HG02973 (cell line): ENCODE measurements at regions not wholly inside any gene's neighbourhood (a gene's known extent, or its start where the extent isn't known, plus 50 kb on each side); places are given as distances from the start of the nearest gene placed in this dataset.

Experiments used
- ATAC-seq: cut with Tn5 transposase; IDR thresholded peaks from one replicate; pipeline ENCODE4 v1.9.1; 2021; ENCODE audit warnings: moderate library complexity; ENCODE audit not compliant: unreplicated experiment

DNA sequence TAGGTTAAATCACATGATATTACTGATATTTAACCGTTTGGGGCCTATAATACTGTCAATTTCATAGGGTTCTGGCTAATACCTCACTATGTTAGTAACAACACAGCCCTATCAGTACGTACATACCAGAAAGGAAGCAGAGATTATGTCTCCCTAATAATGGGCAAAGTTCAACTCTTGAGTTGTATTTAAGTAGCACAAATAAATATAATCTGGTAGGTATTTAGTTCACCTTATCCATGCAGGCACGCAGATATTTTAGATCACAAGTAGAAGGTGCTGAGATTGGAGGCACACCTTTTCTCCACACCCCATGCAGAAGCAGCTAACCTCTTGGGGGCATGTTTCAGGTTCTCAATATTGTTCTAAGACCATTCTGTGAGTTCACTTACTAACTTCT is 118.9 kb downstream of the IRS1 start:
- no peak for ATAC-seq

DNA sequence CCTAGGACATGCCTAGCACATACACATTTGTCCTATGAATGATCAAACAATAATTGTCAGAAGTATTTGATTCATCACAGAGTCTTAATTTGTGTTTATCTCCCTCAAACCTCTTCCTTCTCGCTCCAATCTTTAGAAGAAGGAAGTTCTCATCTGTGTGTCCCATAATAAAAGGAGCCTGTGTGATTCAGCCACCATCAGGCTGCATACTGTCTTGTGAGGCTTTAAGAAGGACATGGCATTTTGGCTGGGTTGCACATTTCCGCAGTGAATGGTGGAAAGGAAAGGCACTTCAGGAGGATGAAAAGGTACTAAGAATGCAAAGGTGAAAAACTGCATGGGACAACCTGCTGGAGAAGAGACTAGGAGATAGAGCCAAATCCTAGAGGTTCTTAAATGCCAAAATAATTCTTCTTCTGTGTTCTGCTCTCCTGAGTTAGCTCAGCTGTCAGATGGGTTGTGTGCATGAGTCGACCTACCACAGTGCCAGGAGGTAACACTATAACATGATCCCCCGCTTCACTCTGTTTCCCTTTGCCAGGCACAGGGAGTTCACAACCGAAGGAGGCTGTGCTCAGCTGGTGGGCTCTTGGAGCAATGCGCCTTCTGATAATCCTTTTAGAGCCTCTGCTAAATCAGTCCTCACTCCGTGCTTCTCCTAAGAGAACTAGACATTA is 120.1 kb downstream of the IRS1 start:
- ATAC-seq: no peak

DNA sequence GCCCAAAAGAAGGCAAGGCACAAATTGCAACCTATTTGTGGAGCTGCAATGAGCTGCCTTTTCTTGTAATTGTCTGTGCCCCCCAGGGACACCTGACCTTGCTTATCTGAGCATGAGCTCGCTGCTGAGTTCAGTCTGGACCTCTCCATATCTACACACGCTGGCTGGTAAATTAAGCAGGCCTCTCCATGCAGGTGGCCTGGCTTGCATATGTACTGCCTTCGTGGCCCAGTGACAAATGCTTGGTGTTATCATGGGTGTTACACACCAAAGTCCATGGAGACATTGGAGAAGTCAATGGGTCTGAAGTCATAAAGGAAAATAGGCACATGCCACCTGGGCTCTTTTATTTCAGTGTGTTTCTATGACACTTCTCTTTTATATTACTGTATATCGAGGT is 121.2 kb downstream of the IRS1 start:
- ATAC-seq: no peak

DNA sequence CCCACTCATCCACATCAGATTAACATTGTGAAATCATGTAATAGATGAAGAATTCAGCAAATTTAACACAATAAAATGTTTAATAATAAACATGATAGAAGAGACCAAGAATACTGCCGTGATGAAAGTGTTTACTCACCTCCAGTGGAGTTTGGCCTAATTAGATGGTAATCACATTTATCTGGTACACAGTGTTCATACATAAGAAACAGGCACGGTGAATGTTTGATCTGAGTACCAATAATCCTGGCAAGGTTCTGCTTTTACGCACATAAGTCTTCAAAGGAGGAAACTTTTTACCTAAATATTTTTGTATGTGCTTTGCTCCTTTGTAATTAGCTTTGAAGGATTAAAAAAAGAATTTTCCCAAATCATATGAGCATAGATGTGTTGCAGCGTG is 122.5 kb downstream of the IRS1 start:
- no peak for ATAC-seq

DNA sequence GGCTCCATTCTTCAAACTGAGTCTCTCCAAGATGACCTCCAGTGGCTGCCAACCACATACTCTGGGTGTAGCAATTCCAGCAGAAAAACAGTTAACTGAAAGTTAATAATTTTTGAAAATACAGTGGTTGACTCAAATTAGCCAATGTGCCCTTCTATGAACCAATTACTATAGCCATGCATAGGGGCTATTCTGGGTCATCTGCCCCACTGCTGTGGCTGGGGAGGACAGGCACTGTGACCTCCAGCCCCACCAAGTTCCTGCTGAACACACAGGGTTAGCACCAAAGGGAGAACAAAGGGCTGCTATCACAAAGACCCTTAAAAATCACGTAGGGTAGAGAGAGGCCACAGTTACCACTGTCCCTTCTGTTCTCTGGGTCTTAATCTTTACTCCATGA is 123.0 kb downstream of the IRS1 start:
- ATAC-seq: no peak

DNA sequence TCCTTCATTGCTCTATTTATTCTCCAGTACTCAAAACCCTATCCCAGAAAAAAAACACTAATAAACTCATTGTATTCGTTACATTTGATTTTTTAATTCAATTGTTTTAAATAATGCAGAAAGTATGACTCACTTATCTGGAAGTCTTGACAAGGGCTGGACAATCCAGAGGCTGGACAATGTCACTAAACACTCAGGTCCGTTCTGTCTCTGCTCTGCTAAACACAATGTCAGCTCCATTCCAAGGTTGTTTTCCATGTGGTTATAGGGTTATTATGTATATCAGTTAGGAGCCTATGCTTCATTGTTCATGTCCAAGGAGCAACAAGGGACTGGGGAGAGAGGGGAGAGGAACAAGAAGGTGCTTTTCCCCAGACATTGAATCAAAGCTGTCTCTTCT is 125.5 kb downstream of the IRS1 start:
- no peak for ATAC-seq

DNA sequence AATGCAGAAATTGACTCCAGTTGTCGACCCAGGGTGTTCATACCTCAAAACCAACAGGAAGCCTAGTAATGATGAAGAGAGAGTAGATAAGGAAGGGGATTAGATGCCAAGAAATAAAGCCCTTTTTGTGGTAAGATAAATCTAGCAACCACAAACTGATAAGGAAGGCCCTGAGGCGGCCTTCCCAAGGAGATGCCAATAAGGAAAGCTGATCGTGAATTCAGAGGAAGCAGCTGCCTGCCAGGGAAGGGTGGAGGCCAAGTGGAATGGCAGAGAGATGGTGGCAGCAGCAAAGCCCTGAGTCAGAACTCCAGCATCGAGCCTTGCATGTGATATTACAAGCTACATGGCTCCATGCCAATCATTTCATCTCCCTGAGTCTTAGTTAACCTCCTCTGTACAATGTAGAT is 126.3 kb downstream of the IRS1 start:
- no peak for ATAC-seq

DNA sequence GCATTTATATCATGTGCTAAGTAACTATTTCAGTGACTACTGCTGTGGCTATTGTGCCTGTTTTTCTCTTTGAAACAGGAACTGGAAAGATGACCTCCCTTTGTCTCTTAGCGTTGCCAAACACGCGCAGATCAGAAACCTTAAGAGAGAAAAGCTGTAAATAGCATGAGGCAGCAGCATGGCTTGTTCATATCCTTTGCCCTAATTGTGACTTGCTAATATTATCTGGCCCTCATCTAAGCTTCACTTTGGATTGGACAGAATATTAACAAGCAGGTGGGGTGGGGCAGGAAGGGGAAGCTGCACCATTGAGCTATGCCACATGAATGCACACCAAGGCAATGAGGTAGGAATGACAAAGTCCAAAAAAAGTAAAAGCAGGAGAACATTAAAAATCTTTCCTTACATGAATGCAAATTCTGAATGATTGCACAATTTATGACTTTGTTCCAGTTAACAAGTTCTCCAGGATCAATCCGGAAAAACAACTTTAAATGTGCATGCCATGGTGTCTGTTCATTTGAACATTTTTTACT is 128.4 kb downstream of the IRS1 start:
- ATAC-seq: no peak

DNA sequence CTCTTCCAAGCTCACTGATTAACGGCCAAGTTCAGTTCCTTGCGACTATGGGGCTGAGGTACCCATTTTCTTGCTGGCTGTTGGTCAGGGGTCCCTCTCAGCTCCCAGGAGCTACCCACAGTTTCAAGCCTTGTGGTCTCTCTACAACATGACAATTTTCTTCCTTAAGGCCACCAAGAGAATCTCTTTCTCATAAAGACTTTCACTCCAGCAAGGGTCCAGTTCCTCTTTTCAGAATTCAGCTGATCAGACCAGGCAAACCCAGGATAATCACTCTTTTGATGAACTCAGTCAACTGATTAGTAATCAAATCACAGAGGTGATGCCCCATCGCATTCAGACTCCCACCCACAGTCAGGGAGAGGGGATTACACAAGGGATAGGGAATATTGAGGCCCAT is 129.7 kb downstream of the IRS1 start:
- no peak for ATAC-seq

DNA sequence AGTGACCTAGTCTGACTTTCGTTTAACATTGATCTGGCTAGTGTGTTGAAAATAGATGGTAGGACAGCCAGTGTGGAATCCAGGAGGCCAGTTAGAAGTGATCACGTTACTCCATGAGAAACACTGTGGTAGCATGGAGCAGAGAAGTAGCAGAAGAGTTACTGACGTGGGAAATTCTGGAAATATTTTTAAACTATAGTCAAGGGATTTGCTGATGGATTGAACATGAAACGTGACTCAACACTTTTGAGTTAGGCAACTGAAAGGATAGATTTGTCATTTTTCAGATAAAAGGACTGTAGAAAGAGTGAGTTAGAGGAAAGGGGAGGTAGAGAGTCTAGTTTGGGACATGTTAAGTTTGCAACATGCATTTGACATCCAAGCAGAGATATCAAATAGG is 130.4 kb downstream of the IRS1 start:
- ATAC-seq: no peak

DNA sequence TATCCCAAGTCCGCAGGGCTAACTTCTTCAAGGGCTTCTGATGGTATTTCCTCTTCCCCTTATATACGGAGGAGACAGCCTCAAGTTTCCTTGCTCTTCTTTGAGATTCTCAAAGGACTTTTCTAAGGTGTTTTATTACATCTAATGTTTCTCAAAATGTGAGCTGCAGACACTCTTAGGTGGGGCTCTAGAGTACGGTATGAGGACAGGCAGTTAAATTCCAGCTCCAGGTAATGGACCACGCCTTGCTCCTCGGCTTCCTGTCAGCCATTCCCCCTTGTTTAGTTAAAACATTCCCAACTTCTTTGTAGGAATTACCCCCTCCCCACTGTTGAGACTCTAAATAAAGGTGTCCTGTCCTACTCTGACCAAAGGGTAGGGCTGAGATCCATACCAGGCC is 131.9 kb downstream of the IRS1 start:
- ATAC-seq: no peak

DNA sequence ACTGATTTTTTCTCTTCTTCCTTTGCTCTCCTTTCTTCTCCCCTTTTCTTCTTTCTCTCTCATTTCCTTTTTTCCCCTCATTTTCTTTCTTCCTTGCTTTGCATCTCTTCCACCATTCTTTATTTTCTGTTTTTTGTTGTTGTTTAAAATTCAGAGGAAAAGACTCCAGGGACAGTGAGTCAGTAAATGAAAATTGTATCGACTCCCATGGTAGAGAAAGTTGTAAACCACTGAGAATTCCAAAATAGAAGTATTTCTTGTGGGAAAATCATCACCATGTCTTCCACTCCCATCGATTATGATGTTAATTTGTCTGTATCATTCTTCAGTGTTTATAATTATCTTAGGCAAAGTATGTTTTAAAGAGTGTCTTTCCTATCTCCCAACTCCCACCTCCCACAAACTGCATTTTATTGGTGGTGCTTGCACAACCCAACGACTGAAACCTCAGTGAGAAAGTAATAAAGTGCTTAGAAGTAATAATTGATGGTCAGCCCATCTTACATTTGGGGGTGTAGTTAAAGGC is 134.3 kb downstream of the IRS1 start:
- ATAC-seq: no peak

DNA sequence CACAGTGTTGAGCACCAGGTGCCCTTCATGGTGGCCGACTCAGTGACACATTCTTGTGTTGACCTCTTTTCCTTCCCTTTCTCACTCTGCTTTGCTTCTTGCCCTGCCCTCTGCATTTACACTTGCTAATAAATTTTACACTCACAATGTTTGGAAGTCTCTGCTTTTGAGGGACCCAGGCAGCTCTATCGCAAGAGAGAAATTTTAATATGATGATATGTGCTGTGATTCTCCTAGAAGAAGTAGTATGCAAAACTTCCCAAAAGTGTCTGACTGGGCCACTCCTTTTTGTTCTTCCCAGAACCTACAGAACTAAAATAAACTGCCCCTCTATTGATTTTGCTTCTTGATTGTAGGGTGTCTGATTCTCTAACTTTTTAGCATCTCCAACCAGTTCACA is 135.0 kb downstream of the IRS1 start:
- no peak for ATAC-seq

DNA sequence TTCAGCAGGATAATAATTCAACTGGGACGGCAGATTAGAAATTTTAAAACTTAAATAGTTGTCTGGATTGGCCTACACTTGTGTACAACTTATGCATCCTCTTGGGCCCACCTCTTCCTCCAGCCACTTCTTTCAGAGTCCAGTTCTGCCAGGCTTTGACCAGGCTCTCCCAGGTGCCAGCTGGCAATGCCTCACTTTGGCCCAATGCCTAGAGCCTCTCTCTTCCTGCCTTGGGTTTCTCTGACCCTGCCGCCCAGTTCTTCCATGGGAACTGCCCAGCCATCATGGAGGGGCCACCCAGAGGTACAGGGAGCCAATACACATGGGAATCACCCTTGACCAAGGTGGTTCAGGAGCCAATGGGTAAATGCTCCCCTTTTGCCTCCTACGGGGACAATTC is 135.5 kb downstream of the IRS1 start:
- ATAC-seq: no peak

DNA sequence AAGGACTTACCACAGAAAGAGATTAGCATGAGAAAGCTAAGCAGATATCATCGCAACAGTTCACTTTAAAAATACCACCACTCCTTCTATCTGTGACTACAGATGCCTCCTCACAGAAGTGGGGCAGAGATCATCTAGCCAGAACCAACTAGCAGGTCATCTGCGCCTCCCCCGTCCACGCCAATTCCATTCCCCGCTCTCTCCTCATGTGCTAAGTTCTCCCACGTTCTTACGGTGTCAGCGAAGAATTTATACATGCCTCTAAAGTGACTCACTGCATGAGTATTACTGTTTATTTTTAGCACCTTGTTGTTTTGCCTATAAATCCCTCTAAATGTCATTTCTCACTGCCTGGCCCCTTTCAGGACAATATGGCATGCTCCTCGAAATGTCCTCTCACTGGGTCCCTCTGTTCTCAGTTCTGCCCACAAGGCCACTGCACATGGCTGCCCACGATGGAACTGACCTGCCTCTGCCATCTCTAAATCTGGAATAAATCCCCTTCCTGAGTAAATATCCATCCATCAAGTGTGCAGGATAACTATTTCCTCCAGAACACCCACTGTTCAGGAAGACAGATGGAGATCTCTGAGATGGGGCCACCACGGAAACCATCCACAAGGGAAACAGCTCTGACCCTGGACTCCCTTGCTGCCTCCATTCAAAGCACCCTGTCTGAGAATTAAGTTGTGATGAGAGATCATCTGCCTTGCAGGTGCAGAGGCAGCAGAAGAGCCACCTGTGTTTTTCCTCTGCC is 137.7 kb downstream of the IRS1 start:
- no peak for ATAC-seq

DNA sequence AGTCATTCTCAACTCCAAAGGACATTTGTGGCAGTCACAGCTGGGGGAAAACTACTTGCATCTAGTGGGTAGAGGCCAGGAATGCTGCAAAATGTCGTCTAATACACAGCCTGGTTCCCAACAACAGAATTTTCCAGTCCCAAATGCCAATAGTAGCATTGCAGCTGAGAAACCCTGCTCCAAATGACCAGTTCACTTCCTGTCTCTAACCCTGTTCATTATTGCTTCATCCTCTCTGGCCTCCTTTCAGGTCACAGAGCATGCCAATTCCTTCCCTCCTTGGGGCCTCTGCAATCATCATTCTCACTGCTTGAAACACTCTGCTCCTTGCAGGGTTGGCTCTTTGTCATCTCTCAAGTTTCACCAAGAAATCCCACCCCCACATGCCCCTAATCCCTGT is 139.1 kb downstream of the IRS1 start:
- ATAC-seq: no peak

DNA sequence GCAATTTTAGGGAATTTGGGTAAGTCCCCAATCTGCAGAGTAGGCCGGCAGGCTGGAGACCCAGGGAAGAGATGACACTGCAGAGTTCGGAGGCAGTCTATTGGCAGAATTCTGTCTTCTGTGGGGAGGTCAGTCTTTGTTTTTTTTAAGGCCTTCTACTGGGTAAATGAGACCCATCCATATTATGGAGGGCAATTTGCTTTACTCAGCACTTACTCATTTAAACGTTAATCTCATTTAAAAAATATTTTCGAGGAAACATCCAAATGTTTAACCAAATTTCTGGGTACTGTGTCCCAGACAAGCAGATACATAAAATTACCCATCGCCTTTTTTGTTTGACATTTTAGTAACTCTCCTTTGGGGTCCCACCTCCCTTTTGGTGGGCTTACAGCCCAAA is 139.5 kb downstream of the IRS1 start:
- ATAC-seq: no peak

DNA sequence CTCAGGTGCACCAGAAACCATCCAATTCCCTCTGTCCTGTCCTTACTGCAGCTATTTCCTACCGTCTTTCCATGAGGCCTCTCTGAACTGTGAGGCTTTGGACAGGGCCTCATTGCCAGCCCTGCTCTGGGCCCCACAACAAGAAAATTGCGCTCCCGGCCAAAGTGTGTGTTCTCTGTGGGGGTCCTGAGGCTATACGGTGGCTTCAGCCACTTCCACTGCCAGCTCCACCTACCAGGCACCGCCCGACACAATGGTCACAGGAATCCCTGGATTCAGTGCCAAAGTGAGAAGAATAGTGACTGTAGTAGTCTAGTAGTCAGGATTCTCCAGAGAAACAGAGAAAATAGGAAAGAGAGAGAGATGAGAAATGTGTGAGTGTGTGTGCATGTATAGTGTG is 140.2 kb downstream of the IRS1 start:
- ATAC-seq: no peak

DNA sequence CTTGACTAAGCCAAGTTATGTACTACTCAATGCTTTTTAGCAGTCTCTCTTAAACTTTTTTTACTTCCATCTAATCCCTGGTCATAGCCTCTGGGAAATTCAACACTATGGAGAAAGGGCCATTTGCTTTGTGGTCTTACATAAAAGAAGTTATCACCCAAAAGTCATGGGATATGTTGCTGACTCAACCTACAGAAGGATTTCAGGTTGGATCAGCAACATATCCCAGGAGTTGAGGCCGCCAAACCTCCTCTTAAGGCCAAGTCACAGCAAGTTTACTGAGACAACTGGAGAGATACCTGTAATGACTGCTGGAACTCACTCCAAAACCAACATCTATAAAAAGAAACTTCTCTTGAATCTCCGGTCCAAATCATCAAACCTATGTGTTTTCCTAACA is 141.1 kb downstream of the IRS1 start:
- ATAC-seq: no peak

DNA sequence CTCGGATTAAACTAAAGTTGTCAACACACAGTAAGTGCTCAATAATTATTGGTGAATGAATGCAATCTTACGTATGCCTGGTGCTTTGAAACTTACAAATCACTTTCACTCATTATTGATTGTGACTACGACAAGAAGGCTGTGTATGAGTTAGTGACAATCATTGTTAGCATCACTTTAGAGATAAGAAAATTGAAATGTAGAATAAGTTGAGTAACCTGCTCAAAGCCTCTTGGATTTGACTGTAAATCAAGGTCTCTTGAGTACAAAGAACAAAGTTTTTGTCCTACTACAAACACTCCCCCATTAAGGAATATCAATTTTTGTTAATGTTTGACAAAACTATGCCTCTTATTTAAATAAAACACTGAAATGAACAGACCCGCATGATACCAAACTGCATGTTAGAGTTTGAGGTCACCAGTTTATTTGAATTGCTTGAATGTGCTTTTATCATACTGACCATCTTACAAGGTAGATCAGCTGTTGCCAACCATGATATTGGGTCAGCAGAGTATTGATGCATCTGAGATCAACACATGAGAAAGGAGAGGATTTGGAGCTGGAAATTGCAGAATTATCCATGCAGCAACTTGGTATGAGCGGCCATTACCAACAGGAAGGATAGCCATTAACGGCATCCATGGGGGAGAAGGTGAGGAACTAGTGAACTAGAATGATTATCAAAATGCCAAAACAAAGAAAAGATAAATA is 142.1 kb downstream of the IRS1 start:
- ATAC-seq: no peak

DNA sequence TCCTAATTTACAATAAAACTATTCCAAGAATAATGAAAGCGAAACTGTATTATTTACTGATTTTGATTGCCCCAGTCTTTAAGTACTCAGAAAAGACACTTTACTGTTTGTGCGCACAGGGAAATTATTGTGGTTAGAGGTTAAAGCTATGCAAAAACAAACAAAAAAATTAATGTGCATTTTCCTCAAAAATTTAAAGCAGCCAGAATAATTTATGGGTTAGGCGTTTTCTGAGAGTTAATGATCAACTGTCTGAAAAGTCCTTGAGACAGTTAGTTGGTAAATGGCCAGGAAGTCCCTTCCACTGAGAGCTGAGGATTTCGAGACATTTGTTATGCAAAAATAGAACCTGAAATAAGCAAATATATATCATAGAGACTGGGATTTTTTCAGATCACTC is 143.3 kb downstream of the IRS1 start:
- ATAC-seq: no peak

DNA sequence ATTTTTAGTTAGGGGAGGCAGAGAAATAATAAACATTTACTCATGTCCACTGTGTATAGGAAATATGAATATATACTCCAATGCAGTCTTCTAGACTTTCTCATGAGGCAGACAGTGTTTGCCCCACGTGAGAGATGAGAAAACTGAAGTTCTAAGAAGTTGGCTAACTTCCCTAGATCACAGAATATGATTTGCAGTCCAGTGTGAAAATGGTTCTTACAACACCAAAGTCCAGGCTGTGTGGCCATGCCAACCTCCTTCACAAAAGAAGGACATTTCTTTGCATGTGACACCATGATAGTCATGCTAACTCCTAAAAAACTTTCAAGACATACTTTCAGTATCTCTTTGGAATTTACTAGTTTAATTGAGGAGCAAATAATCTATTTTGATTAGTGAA is 143.7 kb downstream of the IRS1 start:
- ATAC-seq: no peak
